ENCODE measurements at regions not wholly inside any gene's neighbourhood (a gene's known extent, or its start where the extent isn't known, plus 50 kb on each side); places are given as distances from the start of the nearest gene placed in this dataset.

- Histone ChIP-seq H3K4me1 (ENCODE audit: control insufficient read depth in 4 of 4, insufficient read depth in 4 of 4, low read length in 3 of 4) (peaks cover 6 to 34% (median 17%) of the 10 kb centered on the region in 4 donors), H3K9me3 (ENCODE audit: control insufficient read depth in 4 of 4, low read length in 3 of 4) (no peaks in the 10 kb centered on the region), H3K27me3 (ENCODE audit: control insufficient read depth in 4 of 4, insufficient read depth in 4 of 4, low read length in 3 of 4) (no peaks in the 10 kb centered on the region), H3K27ac (ENCODE audit: low read depth in 1 of 2, low read length in 2 of 2) (peak overlapping the region; percentile 95 to 98), H3K9ac (ENCODE audit: low read depth in 1 of 2, low read length in 2 of 2) (peak overlapping the region; percentile 25 to 50), H3K4me3 (ENCODE audit: low read depth in 1 of 3, low read length in 3 of 3) (no peak overlapping the region), H3K36me3 (ENCODE audit: control insufficient read depth in 4 of 4, insufficient read depth in 3 of 4, low read depth in 1 of 4, low read length in 3 of 4) (no peaks in the 10 kb centered on the region)
- TF ChIP-seq TAF1 (conservative IDR thresholded peaks at IDR 0.05) = no peak
- TF ChIP-seq MAX (IDR thresholded peaks at IDR 0.05) = peak; percentile 10
- TF ChIP-seq HNF4A (conservative IDR thresholded peaks at IDR 0.05) = no peak
- TF ChIP-seq, protein P1, sequence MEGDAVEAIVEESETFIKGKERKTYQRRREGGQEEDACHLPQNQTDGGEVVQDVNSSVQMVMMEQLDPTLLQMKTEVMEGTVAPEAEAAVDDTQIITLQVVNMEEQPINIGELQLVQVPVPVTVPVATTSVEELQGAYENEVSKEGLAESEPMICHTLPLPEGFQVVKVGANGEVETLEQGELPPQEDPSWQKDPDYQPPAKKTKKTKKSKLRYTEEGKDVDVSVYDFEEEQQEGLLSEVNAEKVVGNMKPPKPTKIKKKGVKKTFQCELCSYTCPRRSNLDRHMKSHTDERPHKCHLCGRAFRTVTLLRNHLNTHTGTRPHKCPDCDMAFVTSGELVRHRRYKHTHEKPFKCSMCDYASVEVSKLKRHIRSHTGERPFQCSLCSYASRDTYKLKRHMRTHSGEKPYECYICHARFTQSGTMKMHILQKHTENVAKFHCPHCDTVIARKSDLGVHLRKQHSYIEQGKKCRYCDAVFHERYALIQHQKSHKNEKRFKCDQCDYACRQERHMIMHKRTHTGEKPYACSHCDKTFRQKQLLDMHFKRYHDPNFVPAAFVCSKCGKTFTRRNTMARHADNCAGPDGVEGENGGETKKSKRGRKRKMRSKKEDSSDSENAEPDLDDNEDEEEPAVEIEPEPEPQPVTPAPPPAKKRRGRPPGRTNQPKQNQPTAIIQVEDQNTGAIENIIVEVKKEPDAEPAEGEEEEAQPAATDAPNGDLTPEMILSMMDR (IDR thresholded peaks at IDR 0.05; ENCODE audit: low read depth, low read length, missing input control) = no peak
- TF ChIP-seq SP1 (IDR thresholded peaks at IDR 0.05) = peak; percentile 61
- TF ChIP-seq JUND (IDR thresholded peaks at IDR 0.05) = peak in 1 of 2 donors; percentile 41
- TF ChIP-seq RAD21 (IDR thresholded peaks at IDR 0.05) = peak; percentile 38 to 72
- TF ChIP-seq EGR1 (IDR thresholded peaks at IDR 0.05; ENCODE audit: low read depth in 2 of 2) = no peak
- TF ChIP-seq YY1 (IDR thresholded peaks at IDR 0.05) = peak; percentile 71
- TF ChIP-seq ZBTB33 (IDR thresholded peaks at IDR 0.05) = no peak
- no peak for TF ChIP-seq FOXA2 (IDR thresholded peaks at IDR 0.05)
- no peak for TF ChIP-seq HNF4G (IDR thresholded peaks at IDR 0.05)
- TF ChIP-seq, protein P2, sequence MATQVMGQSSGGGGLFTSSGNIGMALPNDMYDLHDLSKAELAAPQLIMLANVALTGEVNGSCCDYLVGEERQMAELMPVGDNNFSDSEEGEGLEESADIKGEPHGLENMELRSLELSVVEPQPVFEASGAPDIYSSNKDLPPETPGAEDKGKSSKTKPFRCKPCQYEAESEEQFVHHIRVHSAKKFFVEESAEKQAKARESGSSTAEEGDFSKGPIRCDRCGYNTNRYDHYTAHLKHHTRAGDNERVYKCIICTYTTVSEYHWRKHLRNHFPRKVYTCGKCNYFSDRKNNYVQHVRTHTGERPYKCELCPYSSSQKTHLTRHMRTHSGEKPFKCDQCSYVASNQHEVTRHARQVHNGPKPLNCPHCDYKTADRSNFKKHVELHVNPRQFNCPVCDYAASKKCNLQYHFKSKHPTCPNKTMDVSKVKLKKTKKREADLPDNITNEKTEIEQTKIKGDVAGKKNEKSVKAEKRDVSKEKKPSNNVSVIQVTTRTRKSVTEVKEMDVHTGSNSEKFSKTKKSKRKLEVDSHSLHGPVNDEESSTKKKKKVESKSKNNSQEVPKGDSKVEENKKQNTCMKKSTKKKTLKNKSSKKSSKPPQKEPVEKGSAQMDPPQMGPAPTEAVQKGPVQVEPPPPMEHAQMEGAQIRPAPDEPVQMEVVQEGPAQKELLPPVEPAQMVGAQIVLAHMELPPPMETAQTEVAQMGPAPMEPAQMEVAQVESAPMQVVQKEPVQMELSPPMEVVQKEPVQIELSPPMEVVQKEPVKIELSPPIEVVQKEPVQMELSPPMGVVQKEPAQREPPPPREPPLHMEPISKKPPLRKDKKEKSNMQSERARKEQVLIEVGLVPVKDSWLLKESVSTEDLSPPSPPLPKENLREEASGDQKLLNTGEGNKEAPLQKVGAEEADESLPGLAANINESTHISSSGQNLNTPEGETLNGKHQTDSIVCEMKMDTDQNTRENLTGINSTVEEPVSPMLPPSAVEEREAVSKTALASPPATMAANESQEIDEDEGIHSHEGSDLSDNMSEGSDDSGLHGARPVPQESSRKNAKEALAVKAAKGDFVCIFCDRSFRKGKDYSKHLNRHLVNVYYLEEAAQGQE (IDR thresholded peaks at IDR 0.05) = peak; percentile 17
- no peak for TF ChIP-seq RXRA (IDR thresholded peaks at IDR 0.05)
- TF ChIP-seq NR2F2 (IDR thresholded peaks at IDR 0.05) = peak; percentile 68
- no peak for TF ChIP-seq FOXA1 (IDR thresholded peaks at IDR 0.05)
- TF ChIP-seq ATF3 (IDR thresholded peaks at IDR 0.05) = no peak
- no peak for TF ChIP-seq GABPA (IDR thresholded peaks at IDR 0.05 in 1 of 2, conservative IDR thresholded peaks at IDR 0.05 in 1 of 2)
- DNase-seq (ENCODE audit: low spot score) = no peak
- 23% methylated on average over 9 of the region's 9 CpGs for WGBS
These were observed 143.4 kb upstream of the ERRFI1 start for GRCh38 chr1:8169364-8170058.
